ENCODE measurements at regions not wholly inside any gene's neighbourhood (a gene's known extent, or its start where the extent isn't known, plus 50 kb on each side); places are given as distances from the start of the nearest gene placed in this dataset.

DNA sequence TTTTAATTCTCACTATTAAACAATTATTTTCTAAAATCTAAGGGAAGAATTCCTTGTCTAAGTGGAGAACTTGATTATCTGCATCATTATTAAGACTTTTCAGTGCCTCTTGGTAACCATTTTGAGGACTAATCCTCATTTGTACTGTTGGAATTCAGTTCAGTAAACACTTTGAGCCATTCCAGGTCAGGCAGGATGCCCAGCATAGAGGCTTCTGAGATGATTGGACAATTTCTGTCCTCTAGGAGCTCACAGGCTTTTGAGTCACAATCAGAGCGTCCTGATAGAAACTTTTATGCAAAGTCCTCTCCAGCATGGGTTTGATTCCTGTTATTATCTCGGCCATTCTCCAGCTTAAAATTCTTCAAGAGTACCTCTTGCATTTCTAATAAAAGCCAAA is 1304.6 kb downstream of the EPHA7 start:
- Histone ChIP-seq H3K4me1 (no peaks in the 10 kb centered on the region), H3K4me3 (no peak overlapping the region), H3K9me3 (no peaks in the 10 kb centered on the region), H3K36me3 (no peaks in the 10 kb centered on the region), H3K27ac (no peak overlapping the region), H3K27me3 (no peaks in the 10 kb centered on the region)
- intact Hi-C loops (cut with DNase I): no loop called here
- DNase-seq (ENCODE audit: low spot score in 2 of 2): no peak
- TF ChIP-seq, protein P1, sequence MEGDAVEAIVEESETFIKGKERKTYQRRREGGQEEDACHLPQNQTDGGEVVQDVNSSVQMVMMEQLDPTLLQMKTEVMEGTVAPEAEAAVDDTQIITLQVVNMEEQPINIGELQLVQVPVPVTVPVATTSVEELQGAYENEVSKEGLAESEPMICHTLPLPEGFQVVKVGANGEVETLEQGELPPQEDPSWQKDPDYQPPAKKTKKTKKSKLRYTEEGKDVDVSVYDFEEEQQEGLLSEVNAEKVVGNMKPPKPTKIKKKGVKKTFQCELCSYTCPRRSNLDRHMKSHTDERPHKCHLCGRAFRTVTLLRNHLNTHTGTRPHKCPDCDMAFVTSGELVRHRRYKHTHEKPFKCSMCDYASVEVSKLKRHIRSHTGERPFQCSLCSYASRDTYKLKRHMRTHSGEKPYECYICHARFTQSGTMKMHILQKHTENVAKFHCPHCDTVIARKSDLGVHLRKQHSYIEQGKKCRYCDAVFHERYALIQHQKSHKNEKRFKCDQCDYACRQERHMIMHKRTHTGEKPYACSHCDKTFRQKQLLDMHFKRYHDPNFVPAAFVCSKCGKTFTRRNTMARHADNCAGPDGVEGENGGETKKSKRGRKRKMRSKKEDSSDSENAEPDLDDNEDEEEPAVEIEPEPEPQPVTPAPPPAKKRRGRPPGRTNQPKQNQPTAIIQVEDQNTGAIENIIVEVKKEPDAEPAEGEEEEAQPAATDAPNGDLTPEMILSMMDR (IDR thresholded peaks at IDR 0.05): no peak

DNA sequence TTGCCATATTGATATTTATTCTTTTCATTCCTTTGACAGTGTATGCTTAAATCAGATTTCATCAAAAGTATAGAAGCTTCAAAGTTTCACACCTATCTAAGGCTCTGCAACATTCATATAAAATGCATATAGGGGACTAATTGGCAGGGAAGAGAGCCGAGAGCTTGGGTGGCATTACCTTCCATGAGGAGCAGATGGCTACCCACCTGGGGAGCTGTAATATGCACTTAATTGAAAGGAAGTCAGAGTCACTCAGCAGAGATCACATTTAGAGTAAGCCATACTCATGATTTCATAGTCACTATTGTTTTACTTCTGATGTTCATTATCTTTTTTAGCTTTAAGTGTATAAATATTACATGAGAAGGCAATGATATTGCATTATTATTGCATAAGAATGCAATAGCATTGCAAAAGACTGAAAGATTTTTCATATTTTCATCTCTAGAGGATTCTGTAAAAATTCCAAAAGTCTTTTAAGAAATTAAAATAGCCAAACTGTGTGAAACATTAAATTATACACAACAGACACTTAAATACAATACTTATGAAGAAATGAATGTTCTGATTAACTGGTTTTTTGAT is 1305.2 kb downstream of the EPHA7 start:
- H3K9me3 ChIP-seq: no peaks in the 10 kb centered on the region
- TF ChIP-seq, protein P1 (IDR thresholded peaks at IDR 0.05): no peak

DNA sequence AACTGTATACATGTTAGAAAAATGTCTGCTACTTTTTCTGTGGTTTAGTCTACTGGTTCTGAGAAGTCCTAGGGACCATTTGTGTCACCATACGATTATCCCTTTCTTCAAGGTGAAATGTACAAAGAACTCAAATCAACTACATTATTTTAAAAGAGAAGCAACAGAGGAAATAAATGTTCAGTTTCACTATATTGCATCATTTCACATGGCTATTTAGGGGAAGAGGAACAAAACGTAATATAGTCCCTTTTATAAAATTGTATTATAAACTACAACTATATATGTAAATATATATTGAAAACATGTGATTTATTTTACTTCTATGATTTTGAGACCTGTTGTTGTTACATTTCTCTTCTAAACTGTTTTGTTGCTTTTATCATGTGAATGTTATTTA is 1308.0 kb downstream of the EPHA7 start:
- intact Hi-C loops (cut with DNase I): no loop called here
- H3K27me3 ChIP-seq: no peaks in the 10 kb centered on the region

More for the DNA sequence above, 1305.2 kb downstream of the EPHA7 start:
- no peaks in the 10 kb centered on the region for H3K4me1 ChIP-seq
- DNase-seq (ENCODE audit: low spot score in 2 of 2): no peak
- no peak overlapping the region for H3K4me3 ChIP-seq
- intact Hi-C loops (cut with DNase I): no loop called here
- H3K27ac ChIP-seq: no peak overlapping the region
- no peaks in the 10 kb centered on the region for H3K27me3 ChIP-seq
- no peaks in the 10 kb centered on the region for H3K36me3 ChIP-seq

DNA sequence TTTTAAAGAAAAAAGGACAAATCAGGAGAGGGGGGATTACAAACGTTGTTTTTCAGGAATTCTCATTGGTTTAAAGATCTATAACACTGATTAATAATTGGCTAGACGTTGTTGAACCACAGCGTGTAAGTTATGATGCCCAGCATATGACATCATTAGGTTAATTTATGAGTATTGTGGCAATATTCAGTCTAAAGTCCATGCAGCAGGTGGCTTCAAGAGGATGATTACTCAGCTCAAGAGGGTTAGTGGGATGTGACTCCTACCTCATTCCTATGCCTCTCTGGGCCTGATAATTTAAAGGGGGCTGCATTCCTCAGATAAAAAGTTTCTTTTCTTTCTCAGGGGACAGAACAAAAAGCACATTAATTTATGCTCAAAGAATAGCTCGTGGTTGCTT is 1309.0 kb downstream of the EPHA7 start:
- no peak overlapping the region for H3K4me3 ChIP-seq
- H3K4me1 ChIP-seq: no peaks in the 10 kb centered on the region
- intact Hi-C loops (cut with DNase I): no loop called here
- H3K27me3 ChIP-seq: no peaks in the 10 kb centered on the region
- H3K9me3 ChIP-seq: no peaks in the 10 kb centered on the region
- DNase-seq (ENCODE audit: low spot score in 2 of 2): no peak
- no peak overlapping the region for H3K27ac ChIP-seq
- TF ChIP-seq, protein P1 (IDR thresholded peaks at IDR 0.05): no peak
- no peaks in the 10 kb centered on the region for H3K36me3 ChIP-seq

More for the DNA sequence above, 1308.0 kb downstream of the EPHA7 start:
- H3K4me3 ChIP-seq: no peak overlapping the region
- H3K27ac ChIP-seq: no peak overlapping the region
- H3K36me3 ChIP-seq: no peaks in the 10 kb centered on the region
- TF ChIP-seq, protein P1 (IDR thresholded peaks at IDR 0.05): no peak
- H3K4me1 ChIP-seq: no peaks in the 10 kb centered on the region
- no peak for DNase-seq (ENCODE audit: low spot score in 2 of 2)
- H3K9me3 ChIP-seq: no peaks in the 10 kb centered on the region

DNA sequence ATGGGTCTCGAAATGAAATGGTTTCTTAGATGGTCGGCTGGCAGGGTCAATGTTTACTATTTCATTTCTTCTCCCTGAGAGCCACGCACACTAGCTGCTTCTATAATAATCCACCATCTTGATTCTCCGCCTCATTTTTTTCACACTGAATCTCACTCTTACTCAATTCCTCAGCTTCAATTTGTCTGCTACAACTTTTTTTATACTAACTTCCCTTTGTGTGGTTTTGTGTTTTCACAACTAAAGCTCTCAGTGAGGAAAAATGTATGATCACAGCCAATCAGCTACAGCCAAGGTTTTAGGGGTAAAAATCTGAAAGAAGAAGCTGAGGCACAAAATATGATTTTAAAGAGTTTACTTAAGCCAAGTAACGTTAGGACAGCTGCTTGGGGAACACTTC is 1309.4 kb downstream of the EPHA7 start:
- H3K4me1 ChIP-seq: no peaks in the 10 kb centered on the region
- H3K4me3 ChIP-seq: no peak overlapping the region
- H3K36me3 ChIP-seq: no peaks in the 10 kb centered on the region
- no peaks in the 10 kb centered on the region for H3K9me3 ChIP-seq
- no peak for DNase-seq (ENCODE audit: low spot score in 2 of 2)
- intact Hi-C loops (cut with DNase I): no loop called here
- H3K27me3 ChIP-seq: no peaks in the 10 kb centered on the region
- TF ChIP-seq, protein P1 (IDR thresholded peaks at IDR 0.05): no peak
- no peak overlapping the region for H3K27ac ChIP-seq

DNA sequence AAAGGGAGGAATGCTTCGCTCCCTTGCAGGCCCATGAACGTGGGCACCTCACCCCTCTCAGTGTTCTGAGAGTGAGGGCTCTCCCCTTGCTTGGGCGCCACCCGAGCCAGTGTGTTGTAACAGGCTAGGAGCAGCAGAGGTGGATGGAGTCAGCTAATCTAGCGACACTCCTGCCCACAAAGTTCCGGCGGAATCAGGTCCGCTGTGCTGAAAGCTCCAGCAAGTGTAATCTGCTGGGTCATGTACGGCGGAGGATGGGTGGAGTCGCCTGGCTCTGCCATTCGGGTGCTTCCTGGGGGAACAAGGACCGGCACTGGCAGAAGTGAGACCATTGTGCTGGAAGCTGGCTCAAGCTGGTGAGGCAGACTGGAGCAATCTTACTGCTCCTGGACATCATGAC is 1310.1 kb downstream of the EPHA7 start:
- intact Hi-C loops (cut with DNase I): no loop called here
- H3K27ac ChIP-seq: no peak overlapping the region
- TF ChIP-seq, protein P1 (IDR thresholded peaks at IDR 0.05): no peak

More for the DNA sequence above, 1310.1 kb downstream of the EPHA7 start:
- no peak for DNase-seq (ENCODE audit: low spot score in 2 of 2)
- no peak overlapping the region for H3K4me3 ChIP-seq
- H3K27me3 ChIP-seq: no peaks in the 10 kb centered on the region
- H3K9me3 ChIP-seq: no peaks in the 10 kb centered on the region
- no peaks in the 10 kb centered on the region for H3K4me1 ChIP-seq
- no peaks in the 10 kb centered on the region for H3K36me3 ChIP-seq
